ENCODE measurements at regions not wholly inside any gene's neighbourhood (a gene's known extent, or its start where the extent isn't known, plus 50 kb on each side); places are given as distances from the start of the nearest gene placed in this dataset.

DNA sequence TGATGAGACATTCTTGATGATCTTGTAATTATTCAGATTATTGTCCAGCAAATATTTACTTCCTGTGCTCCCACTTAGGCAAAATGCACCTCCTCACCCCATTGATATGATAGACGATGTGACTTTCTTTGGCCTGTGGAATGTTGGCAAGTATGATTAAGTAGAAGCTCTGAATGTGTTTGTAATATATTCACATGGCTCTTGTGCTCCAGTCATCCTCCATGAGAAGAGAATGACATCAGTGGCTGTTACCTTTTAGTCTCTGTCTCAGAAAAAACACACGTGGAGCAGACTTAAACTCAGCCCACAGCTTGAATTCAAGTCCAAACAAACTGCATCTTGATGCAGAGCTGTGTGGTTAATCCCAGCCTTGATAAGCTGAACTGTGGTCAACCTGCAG is 984.3 kb upstream of the FBXO33 start:
- TF ChIP-seq EZH2 (IDR thresholded peaks at IDR 0.05; ENCODE audit: low read depth, unreplicated experiment) (no peak), JUNB (IDR thresholded peaks at IDR 0.05; ENCODE audit: unreplicated experiment) (no peak), EZH2phosphoT487 (IDR thresholded peaks at IDR 0.05; ENCODE audit: unreplicated experiment) (no peak), ZNF331 (CRISPR knock-in tag; IDR thresholded peaks at IDR 0.05; ENCODE audit: low read depth) (no peak), ZNF114 (CRISPR knock-in tag; IDR thresholded peaks at IDR 0.05) (no peak), STAT1 (IDR thresholded peaks at IDR 0.05; ENCODE audit: unreplicated experiment) (no peak), NANOG (IDR thresholded peaks at IDR 0.05; ENCODE audit: borderline replicate concordance) (no peak), CTCF (conservative IDR thresholded peaks at IDR 0.05; ENCODE audit: low read depth in 2 of 2) (no peak), ZNF462 (CRISPR knock-in tag; IDR thresholded peaks at IDR 0.05) (no peak), POLR2AphosphoS5 (IDR thresholded peaks at IDR 0.05; ENCODE audit: low read depth) (no peak)
- TF ChIP-seq, protein P1, sequence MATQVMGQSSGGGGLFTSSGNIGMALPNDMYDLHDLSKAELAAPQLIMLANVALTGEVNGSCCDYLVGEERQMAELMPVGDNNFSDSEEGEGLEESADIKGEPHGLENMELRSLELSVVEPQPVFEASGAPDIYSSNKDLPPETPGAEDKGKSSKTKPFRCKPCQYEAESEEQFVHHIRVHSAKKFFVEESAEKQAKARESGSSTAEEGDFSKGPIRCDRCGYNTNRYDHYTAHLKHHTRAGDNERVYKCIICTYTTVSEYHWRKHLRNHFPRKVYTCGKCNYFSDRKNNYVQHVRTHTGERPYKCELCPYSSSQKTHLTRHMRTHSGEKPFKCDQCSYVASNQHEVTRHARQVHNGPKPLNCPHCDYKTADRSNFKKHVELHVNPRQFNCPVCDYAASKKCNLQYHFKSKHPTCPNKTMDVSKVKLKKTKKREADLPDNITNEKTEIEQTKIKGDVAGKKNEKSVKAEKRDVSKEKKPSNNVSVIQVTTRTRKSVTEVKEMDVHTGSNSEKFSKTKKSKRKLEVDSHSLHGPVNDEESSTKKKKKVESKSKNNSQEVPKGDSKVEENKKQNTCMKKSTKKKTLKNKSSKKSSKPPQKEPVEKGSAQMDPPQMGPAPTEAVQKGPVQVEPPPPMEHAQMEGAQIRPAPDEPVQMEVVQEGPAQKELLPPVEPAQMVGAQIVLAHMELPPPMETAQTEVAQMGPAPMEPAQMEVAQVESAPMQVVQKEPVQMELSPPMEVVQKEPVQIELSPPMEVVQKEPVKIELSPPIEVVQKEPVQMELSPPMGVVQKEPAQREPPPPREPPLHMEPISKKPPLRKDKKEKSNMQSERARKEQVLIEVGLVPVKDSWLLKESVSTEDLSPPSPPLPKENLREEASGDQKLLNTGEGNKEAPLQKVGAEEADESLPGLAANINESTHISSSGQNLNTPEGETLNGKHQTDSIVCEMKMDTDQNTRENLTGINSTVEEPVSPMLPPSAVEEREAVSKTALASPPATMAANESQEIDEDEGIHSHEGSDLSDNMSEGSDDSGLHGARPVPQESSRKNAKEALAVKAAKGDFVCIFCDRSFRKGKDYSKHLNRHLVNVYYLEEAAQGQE (IDR thresholded peaks at IDR 0.05; ENCODE audit: unreplicated experiment), result no peak
- no peak for ATAC-seq
- Mint-ChIP-seq H3K27me3 (ENCODE audit: insufficient read depth, low read depth, poor library complexity) (no peaks in the 10 kb centered on the region), H3K4me1 (no peaks in the 10 kb centered on the region), H3K4me3 (no peak overlapping the region), H3K36me3 (ENCODE audit: low read depth) (no peaks in the 10 kb centered on the region), H3K27ac (no peak overlapping the region), H3K9me3 (no peaks in the 10 kb centered on the region)
- DNase-seq (ENCODE audit: low spot score), result no peak
- H3K9me2 ChIP-seq (ENCODE audit: insufficient read depth), result 0 out of 2 replicates have a peak, but pooled peaks cover 2% of the 10 kb centered on the region
- H3F3A ChIP-seq (replicated peaks; ENCODE audit: low read depth), result no peaks in the 10 kb centered on the region
- no peaks in the 10 kb centered on the region for H3K36me3 ChIP-seq (ENCODE audit: insufficient read depth)
- H3K27ac ChIP-seq (ENCODE audit: low read depth), result no peak overlapping the region
- H2AFZ ChIP-seq, result no peak overlapping the region
- no peaks in the 10 kb centered on the region for H3K27me3 ChIP-seq (ENCODE audit: insufficient read depth)
- no peak overlapping the region for H3K4me2 ChIP-seq
- no peak overlapping the region for H3K4me3 ChIP-seq
- no peaks in the 10 kb centered on the region for H3K4me1 ChIP-seq (ENCODE audit: insufficient read depth)
- no peaks in the 10 kb centered on the region for H4K20me1 ChIP-seq (replicated peaks; ENCODE audit: insufficient read depth)
- H3K79me2 ChIP-seq (replicated peaks; ENCODE audit: insufficient read depth), result no peaks in the 10 kb centered on the region

Measured in GM23338 (cell line).